Astrocyte (in vitro differentiated cells and primary cell): ENCODE measurements at regions not wholly inside any gene's neighbourhood (a gene's known extent, or its start where the extent isn't known, plus 50 kb on each side); places are given as distances from the start of the nearest gene placed in this dataset.

Source experiments
- DNase-seq: peaks from one replicate; pipeline ENCODE4 v3.0.0-alpha.2; 2010; ENCODE audit warnings: low read depth
- FAIRE-seq: peaks from 2 replicates; lab custom pipeline; 2011; peaks lifted over from hg19 to GRCh38; lab: Jason Lieb, UNC
- H2AFZ ChIP-seq: 2 replicates; pipeline ENCODE4 v1.6.0; 2012; ENCODE audit warnings: low read depth, low read length, inconsistent platforms
- H3K27ac ChIP-seq: 2 replicates; pipeline ENCODE4 v1.5.1; 2011; ENCODE audit warnings: low read depth, low read length, inconsistent platforms
- H3K27me3 ChIP-seq: 2 replicates; pipeline ENCODE4 v1.6.0; 2011; ENCODE audit warnings: low read length, inconsistent platforms; ENCODE audit not compliant: insufficient read depth
- H3K36me3 ChIP-seq: 2 replicates; pipeline ENCODE4 v1.5.1; 2011; ENCODE audit warnings: low read length, inconsistent platforms; ENCODE audit not compliant: insufficient read depth
- H3K4me1 ChIP-seq: 2 replicates; pipeline ENCODE4 v1.5.1; 2011; ENCODE audit warnings: low read length, inconsistent platforms; ENCODE audit not compliant: insufficient read depth
- H3K4me2 ChIP-seq: 2 replicates; pipeline ENCODE4 v1.6.0; 2012; ENCODE audit warnings: low read length, inconsistent platforms
- H3K4me3 ChIP-seq: 2 replicates; pipeline ENCODE4 v1.5.1; 2011; ENCODE audit warnings: low read depth, mild to moderate bottlenecking, low read length, inconsistent platforms; ENCODE audit not compliant: insufficient read depth
- H3K79me2 ChIP-seq: 2 replicates; pipeline ENCODE4 v1.6.0; 2012; ENCODE audit warnings: mild to moderate bottlenecking, low read length, inconsistent platforms; ENCODE audit not compliant: insufficient read depth
- H3K9ac ChIP-seq: 2 replicates; pipeline ENCODE4 v1.6.0; 2012; ENCODE audit warnings: mild to moderate bottlenecking, low read length, inconsistent platforms
- H3K9me3 ChIP-seq: 2 replicates; pipeline ENCODE4 v1.5.1; 2012; ENCODE audit warnings: low read depth, mild to moderate bottlenecking, low read length, inconsistent platforms; ENCODE audit not compliant: insufficient read depth
- H4K20me1 ChIP-seq: 2 replicates; pipeline ENCODE4 v1.6.0; 2012; ENCODE audit warnings: low read length, inconsistent platforms; ENCODE audit not compliant: insufficient read depth
- H3K27ac Mint-ChIP-seq: one replicate; pipeline ENCODE4 v1.8.0; 2021; ENCODE audit warnings: mild to moderate bottlenecking, mixed read lengths; ENCODE audit not compliant: unreplicated experiment
- H3K27me3 Mint-ChIP-seq: one replicate; pipeline ENCODE4 v1.8.0; 2021; ENCODE audit warnings: low read depth, mixed read lengths; ENCODE audit not compliant: unreplicated experiment
- H3K36me3 Mint-ChIP-seq: one replicate; pipeline ENCODE4 v1.8.0; 2021; ENCODE audit warnings: low read depth, mixed read lengths; ENCODE audit not compliant: unreplicated experiment
- H3K4me1 Mint-ChIP-seq: one replicate; pipeline ENCODE4 v1.8.0; 2021; ENCODE audit warnings: low read depth, mixed read lengths; ENCODE audit not compliant: unreplicated experiment
- H3K4me3 Mint-ChIP-seq: one replicate; pipeline ENCODE4 v1.8.0; 2021; ENCODE audit warnings: mild to moderate bottlenecking, moderate library complexity, mixed read lengths; ENCODE audit not compliant: unreplicated experiment
- H3K9me3 Mint-ChIP-seq: one replicate; pipeline ENCODE4 v1.8.0; 2021; ENCODE audit warnings: mild to moderate bottlenecking, mixed read lengths; ENCODE audit not compliant: unreplicated experiment
- CTCF ChIP-seq: IDR thresholded peaks from 2 replicates; pipeline ENCODE4 v1.5.1; 2011; ENCODE audit warnings: low read depth, mild to moderate bottlenecking, inconsistent platforms, low read length, moderate library complexity; ENCODE audit not compliant: insufficient read depth
- EZH2 ChIP-seq: IDR thresholded peaks from 2 replicates; pipeline ENCODE4 v1.6.1; 2012; ENCODE audit warnings: mild to moderate bottlenecking, low read length, inconsistent platforms; ENCODE audit not compliant: insufficient read depth

- no peak for TF ChIP-seq CTCF
- TF ChIP-seq EZH2 = no peak
These were observed 54.2 kb upstream of the INPP5A start for GRCh38 chr10:132483394-132483793.

GRCh38 chr10:132484922-132485321, 52.7 kb upstream of the INPP5A start:
- H3K9me3 Mint-ChIP-seq = no peaks in the 10 kb centered on the region
- H3K27me3 Mint-ChIP-seq = peaks cover 26% of the 10 kb centered on the region
- TF ChIP-seq CTCF (no peak), EZH2 (no peak)
- H3K79me2 ChIP-seq = no peaks in the 10 kb centered on the region
- no peak overlapping the region for H3K4me3 ChIP-seq
- H2AFZ ChIP-seq = no peak overlapping the region
- FAIRE-seq (no peak), DNase-seq (no peak)
- H3K27ac ChIP-seq = no peak overlapping the region
- no peak overlapping the region for H3K4me2 ChIP-seq
- H3K9me3 ChIP-seq = no peaks in the 10 kb centered on the region
- H4K20me1 ChIP-seq = no peaks in the 10 kb centered on the region
- no peak overlapping the region for H3K4me3 Mint-ChIP-seq
- no peak overlapping the region for H3K9ac ChIP-seq
- no peaks in the 10 kb centered on the region for H3K27me3 ChIP-seq
- H3K36me3 ChIP-seq = no peaks in the 10 kb centered on the region
- H3K4me1 ChIP-seq = peaks cover 28% of the 10 kb centered on the region
- no peaks in the 10 kb centered on the region for H3K36me3 Mint-ChIP-seq
- H3K27ac Mint-ChIP-seq = no peak overlapping the region
- H3K4me1 Mint-ChIP-seq = peaks cover 17% of the 10 kb centered on the region

More at GRCh38 chr10:132483394-132483793, 54.2 kb upstream of the INPP5A start:
- peaks cover 18% of the 10 kb centered on the region for H3K4me1 ChIP-seq
- no peak overlapping the region for H3K27ac ChIP-seq
- H4K20me1 ChIP-seq = no peaks in the 10 kb centered on the region
- FAIRE-seq = no peak
- Mint-ChIP-seq H3K27ac (no peak overlapping the region), H3K9me3 (no peaks in the 10 kb centered on the region), H3K4me3 (no peak overlapping the region), H3K36me3 (no peaks in the 10 kb centered on the region), H3K27me3 (peaks cover 26% of the 10 kb centered on the region), H3K4me1 (peaks cover 21% of the 10 kb centered on the region)
- H3K9me3 ChIP-seq = no peaks in the 10 kb centered on the region
- H3K79me2 ChIP-seq = no peaks in the 10 kb centered on the region
- no peak overlapping the region for H3K4me2 ChIP-seq
- H3K9ac ChIP-seq = no peak overlapping the region
- no peaks in the 10 kb centered on the region for H3K36me3 ChIP-seq
- no peaks in the 10 kb centered on the region for H3K27me3 ChIP-seq
- DNase-seq = no peak
- no peak overlapping the region for H3K4me3 ChIP-seq
- no peak overlapping the region for H2AFZ ChIP-seq

- H3K9me3 Mint-ChIP-seq = no peaks in the 10 kb centered on the region
These were observed 52.2 kb upstream of the INPP5A start for GRCh38 chr10:132485391-132485790.

More at GRCh38 chr10:132485391-132485790, 52.2 kb upstream of the INPP5A start:
- Histone ChIP-seq H3K36me3 (no peaks in the 10 kb centered on the region), H3K27me3 (no peaks in the 10 kb centered on the region), H3K9ac (no peak overlapping the region), H3K4me1 (peaks cover 23% of the 10 kb centered on the region), H3K79me2 (no peaks in the 10 kb centered on the region), H3K4me3 (no peak overlapping the region), H4K20me1 (no peaks in the 10 kb centered on the region), H3K4me2 (no peak overlapping the region), H2AFZ (no peak overlapping the region), H3K9me3 (no peaks in the 10 kb centered on the region), H3K27ac (no peak overlapping the region)
- no peak for DNase-seq
- TF ChIP-seq EZH2 (no peak), CTCF (no peak)
- H3K36me3 Mint-ChIP-seq = no peaks in the 10 kb centered on the region
- H3K4me3 Mint-ChIP-seq = no peak overlapping the region
- no peak overlapping the region for H3K27ac Mint-ChIP-seq
- FAIRE-seq = no peak
- peaks cover 30% of the 10 kb centered on the region for H3K27me3 Mint-ChIP-seq
- peaks cover 14% of the 10 kb centered on the region for H3K4me1 Mint-ChIP-seq
